HCT116 (cell line): ENCODE measurements at regions not wholly inside any gene's neighbourhood (a gene's known extent, or its start where the extent isn't known, plus 50 kb on each side); places are given as distances from the start of the nearest gene placed in this dataset.

Source experiments
- ATAC-seq: fragments of 200-7000 bp; cut with Tn5 transposase; 2 replicates; pipeline ENCODE4 v1.9.1; 2020; ENCODE audit warnings: mild to moderate bottlenecking, moderate library complexity
- BruUV-seq: library from RNA; stranded (reverse); fragments of 400-500 nt; replicated peaks from 2 replicates; lab custom pipeline; 2021; lab: Mats Ljungman, UMichigan
- CTCF ChIA-PET: fragments of 300-600 bp; sonication (Branson Sonifier 250); formaldehyde crosslinking; loops from one replicate; lab custom pipeline; 2021; ENCODE audit warnings: antibody characterized with exemption; lab: Charles Lee
- POLR2A ChIA-PET: fragments of 300-600, 350-600 bp; sonication (Branson Sonifier 250); formaldehyde crosslinking; loops from one replicate; lab custom pipeline; 2021; ENCODE audit warnings: antibody characterized with exemption; lab: Charles Lee
- RAD21 ChIA-PET, 2 experiments: fragments of 300-600 bp; sonication (Branson Sonifier 250); formaldehyde crosslinking; loops; one replicate each; lab custom pipeline; 2023; ENCODE audit warnings: low total read pairs in 2 of 2; ENCODE audit not compliant: uncharacterized antibody in 2 of 2, unreplicated experiment in 2 of 2, low non-redundant PET in 1 of 2; lab: Charles Lee
- DNase-seq: peaks from one replicate; pipeline ENCODE4 v3.0.0-alpha.2; 2010; ENCODE audit warnings: low read depth, low spot score
- H2AFZ ChIP-seq: fragments of 200-600 bp; shearing (Covaris generic), sonication (generic); 2 replicates; pipeline ENCODE4 v1.6.1; 2017; ENCODE audit warnings: low read depth, mixed run types, mixed read lengths, antibody characterized with exemption, low read length; ENCODE audit not compliant: poor library complexity, severe bottlenecking
- H3K27ac ChIP-seq: 2 replicates; pipeline ENCODE4 v1.5.1; 2012; ENCODE audit warnings: low read depth, low read length
- H3K27me3 ChIP-seq: fragments of 200-600 bp; sonication (generic); 2 replicates; pipeline ENCODE4 v1.6.1; 2016; ENCODE audit warnings: mixed run types, low read length, mixed read lengths; ENCODE audit not compliant: insufficient read depth
- H3K36me3 ChIP-seq, 2 experiments: fragments of 200-500 bp in 1 of 2; fragments of 200-600 bp in 1 of 2; sonication (Bioruptor generic) in 1 of 2; sonication (generic) in 1 of 2; 2 replicates each; pipeline versions ENCODE4 v1.5.1 to v1.6.1; 2014 to 2016; ENCODE audit warnings: low read length in 2 of 2, inconsistent platforms in 1 of 2, mixed read lengths in 1 of 2, mixed run types in 1 of 2; ENCODE audit not compliant: insufficient read depth in 2 of 2, control insufficient read depth in 1 of 2
- H3K4me1 ChIP-seq, 2 experiments: fragments of 200-600 bp in 1 of 2; sonication (generic) in 1 of 2; 2 replicates each; pipeline versions ENCODE4 v1.5.1 to v1.6.1; 2012 to 2017; ENCODE audit warnings: low read length in 2 of 2, inconsistent platforms in 1 of 2, mild to moderate bottlenecking in 1 of 2, mixed read lengths in 1 of 2, mixed run types in 1 of 2, moderate library complexity in 1 of 2; ENCODE audit not compliant: insufficient read depth in 2 of 2, control insufficient read depth in 1 of 2
- H3K4me2 ChIP-seq: fragments of 200-600 bp; sonication (generic); 2 replicates; pipeline ENCODE4 v1.6.1; 2017; ENCODE audit warnings: mixed run types, low read length, mixed read lengths
- H3K4me3 ChIP-seq, 2 experiments: fragments of 200-600 bp in 1 of 2; sonication (generic) in 1 of 2; replicated peaks in 1 of 2; 2 replicates each; pipeline ENCODE4 v1.5.1; 2011 to 2016; ENCODE audit warnings: low read length in 2 of 2, control low read depth in 1 of 2, low read depth in 1 of 2, mild to moderate bottlenecking in 1 of 2, mixed read lengths in 1 of 2, mixed run types in 1 of 2
- H3K79me2 ChIP-seq: fragments of 200-600 bp; sonication (generic); 2 replicates; pipeline ENCODE4 v1.6.1; 2017; ENCODE audit warnings: mild to moderate bottlenecking, mixed run types, low read length, moderate library complexity, mixed read lengths; ENCODE audit not compliant: insufficient read depth
- H3K9ac ChIP-seq: fragments of 200-600 bp; sonication (generic); 2 replicates; pipeline ENCODE4 v1.6.1; 2016; ENCODE audit warnings: low read length, mixed read lengths
- H3K9me2 ChIP-seq: fragments of 200-600 bp; sonication (generic), shearing (Covaris generic); 2 replicates; pipeline ENCODE4 v1.6.1; 2017; ENCODE audit warnings: mixed run types, mild to moderate bottlenecking, moderate library complexity; ENCODE audit not compliant: insufficient read depth
- H3K9me3 ChIP-seq, 2 experiments: fragments of 200-500 bp in 1 of 2; fragments of 200-600 bp in 1 of 2; sonication (Bioruptor generic) in 1 of 2; sonication (generic) in 1 of 2; 2 replicates each; pipeline ENCODE4 v1.6.1; 2014 to 2017; ENCODE audit warnings: low read length in 2 of 2, mixed read lengths in 2 of 2, inconsistent platforms in 1 of 2, low read depth in 1 of 2, mild to moderate bottlenecking in 1 of 2, mixed run types in 1 of 2, moderate library complexity in 1 of 2; ENCODE audit not compliant: control insufficient read depth in 1 of 2, insufficient read depth in 1 of 2
- H4K20me1 ChIP-seq: fragments of 200-600 bp; sonication (generic), shearing (Covaris generic); 2 replicates; pipeline ENCODE4 v1.6.1; 2017; ENCODE audit warnings: mixed run types, mild to moderate bottlenecking, moderate library complexity; ENCODE audit not compliant: insufficient read depth
- CBX3 ChIP-seq: IDR thresholded peaks from 2 replicates; pipeline ENCODE4 v1.6.1; 2012; ENCODE audit warnings: low read depth
- CEBPB ChIP-seq: IDR thresholded peaks from 2 replicates; pipeline ENCODE4 v1.6.1; 2012; ENCODE audit warnings: low read depth
- EGR1 ChIP-seq: IDR thresholded peaks from 2 replicates; pipeline ENCODE4 v1.6.1; 2012; ENCODE audit warnings: low read depth
- EZH2phosphoT487 ChIP-seq: fragments of 200-600 bp; IDR thresholded peaks from 2 replicates; pipeline ENCODE4 v1.6.1; 2018; ENCODE audit warnings: antibody characterized with exemption, borderline replicate concordance
- FOSL1 ChIP-seq: IDR thresholded peaks from 2 replicates; pipeline ENCODE4 v1.6.1; 2012; ENCODE audit warnings: low read depth
- JUND ChIP-seq: IDR thresholded peaks from 2 replicates; pipeline ENCODE4 v1.6.1; 2012
- POLR2A ChIP-seq: IDR thresholded peaks from 2 replicates; pipeline ENCODE4 v1.7.0; 2011; ENCODE audit warnings: borderline replicate concordance; ENCODE audit not compliant: insufficient read depth, insufficient read length; ENCODE audit errors: extremely low read depth
- POLR2AphosphoS5 ChIP-seq: IDR thresholded peaks from 2 replicates; pipeline ENCODE4 v1.6.1; 2011; ENCODE audit warnings: mild to moderate bottlenecking, low read depth, low read length, moderate library complexity
- SRF ChIP-seq: IDR thresholded peaks from 2 replicates; pipeline ENCODE4 v1.6.1; 2012; ENCODE audit warnings: low read depth
- TCF7L2 ChIP-seq: IDR thresholded peaks from 2 replicates; pipeline ENCODE4 v1.7.0; 2011; ENCODE audit warnings: borderline replicate concordance, inconsistent platforms; ENCODE audit not compliant: insufficient read depth, insufficient read length; ENCODE audit errors: extremely low read depth
- YY1 ChIP-seq: IDR thresholded peaks from 2 replicates; pipeline ENCODE4 v1.6.1; 2011; ENCODE audit warnings: low read length, low read depth, moderate library complexity, mild to moderate bottlenecking; ENCODE audit not compliant: insufficient replicate concordance; ENCODE audit errors: extremely low read depth
- ZNF274 ChIP-seq: fragments of 200-500 bp; sonication (Bioruptor generic); IDR thresholded peaks from 2 replicates; pipeline ENCODE4 v1.6.1; 2014; ENCODE audit warnings: mild to moderate bottlenecking, low read depth, low read length, inconsistent platforms
- intact Hi-C: fragments of 100-400 bp; cut with micrococcal nuclease; formaldehyde crosslinking; loops from 2 replicates; pipeline ENCODE4 v1.10.0; 2022
- TF ChIP-seq, protein P1 (sequence below): IDR thresholded peaks from 2 replicates; pipeline ENCODE4 v1.6.1; 2011; ENCODE audit warnings: mild to moderate bottlenecking, low read length, moderate library complexity; ENCODE audit not compliant: insufficient replicate concordance; ENCODE audit errors: extremely low read depth
- TF ChIP-seq, protein P2 (sequence below): IDR thresholded peaks from 2 replicates; pipeline ENCODE4 v1.6.1; 2012; ENCODE audit warnings: low read depth

DNA sequence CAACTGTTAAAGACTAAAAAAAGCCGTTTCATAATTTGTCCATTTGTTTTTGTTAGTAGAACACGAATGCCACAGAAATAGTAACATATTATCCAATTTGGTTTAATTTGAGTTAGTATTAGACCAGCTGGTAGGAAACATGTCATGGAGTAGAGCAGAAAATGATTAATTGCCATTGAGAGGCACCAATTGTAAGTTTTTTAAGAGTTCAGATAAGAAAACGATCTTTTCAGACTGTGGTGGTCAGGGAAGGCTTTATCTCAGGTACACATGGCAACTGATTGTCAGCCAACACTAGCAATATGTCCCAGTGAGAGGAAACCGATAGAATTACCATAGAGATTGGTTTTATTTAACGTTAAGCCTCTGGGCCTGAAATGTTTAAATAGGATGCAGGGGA lies 438.2 kb upstream of the MAP2 start:
- no peaks in the 10 kb centered on the region for H4K20me1 ChIP-seq
- no peaks in the 10 kb centered on the region for H3K9me3 ChIP-seq
- ChIA-PET POLR2A (no interaction called here), RAD21 (no interaction called here), CTCF (no interaction called here)
- no peaks in the 10 kb centered on the region for H3K36me3 ChIP-seq
- no peaks in the 10 kb centered on the region for H3K79me2 ChIP-seq
- no peak overlapping the region for H3K27ac ChIP-seq
- H3K9ac ChIP-seq: no peak overlapping the region
- BruUV-seq: no TSS peak
- H3K27me3 ChIP-seq: no peaks in the 10 kb centered on the region
- H3K4me1 ChIP-seq: no peaks in the 10 kb centered on the region; a peak in 1 of 4 replicates
- H3K4me3 ChIP-seq: no peak overlapping the region
- no peaks in the 10 kb centered on the region for H3K9me2 ChIP-seq
- no peak overlapping the region for H2AFZ ChIP-seq
- intact Hi-C loops: no loop called here
- TF ChIP-seq YY1 (no peak), EZH2phosphoT487 (no peak), ZNF274 (no peak), FOSL1 (no peak), TCF7L2 (no peak), SRF (no peak), CBX3 (no peak), EGR1 (no peak), CEBPB (no peak), POLR2A (no peak), JUND (no peak), POLR2AphosphoS5 (no peak)
- TF ChIP-seq, protein P1, sequence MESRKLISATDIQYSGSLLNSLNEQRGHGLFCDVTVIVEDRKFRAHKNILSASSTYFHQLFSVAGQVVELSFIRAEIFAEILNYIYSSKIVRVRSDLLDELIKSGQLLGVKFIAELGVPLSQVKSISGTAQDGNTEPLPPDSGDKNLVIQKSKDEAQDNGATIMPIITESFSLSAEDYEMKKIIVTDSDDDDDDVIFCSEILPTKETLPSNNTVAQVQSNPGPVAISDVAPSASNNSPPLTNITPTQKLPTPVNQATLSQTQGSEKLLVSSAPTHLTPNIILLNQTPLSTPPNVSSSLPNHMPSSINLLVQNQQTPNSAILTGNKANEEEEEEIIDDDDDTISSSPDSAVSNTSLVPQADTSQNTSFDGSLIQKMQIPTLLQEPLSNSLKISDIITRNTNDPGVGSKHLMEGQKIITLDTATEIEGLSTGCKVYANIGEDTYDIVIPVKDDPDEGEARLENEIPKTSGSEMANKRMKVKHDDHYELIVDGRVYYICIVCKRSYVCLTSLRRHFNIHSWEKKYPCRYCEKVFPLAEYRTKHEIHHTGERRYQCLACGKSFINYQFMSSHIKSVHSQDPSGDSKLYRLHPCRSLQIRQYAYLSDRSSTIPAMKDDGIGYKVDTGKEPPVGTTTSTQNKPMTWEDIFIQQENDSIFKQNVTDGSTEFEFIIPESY: no peak
- TF ChIP-seq, protein P2, sequence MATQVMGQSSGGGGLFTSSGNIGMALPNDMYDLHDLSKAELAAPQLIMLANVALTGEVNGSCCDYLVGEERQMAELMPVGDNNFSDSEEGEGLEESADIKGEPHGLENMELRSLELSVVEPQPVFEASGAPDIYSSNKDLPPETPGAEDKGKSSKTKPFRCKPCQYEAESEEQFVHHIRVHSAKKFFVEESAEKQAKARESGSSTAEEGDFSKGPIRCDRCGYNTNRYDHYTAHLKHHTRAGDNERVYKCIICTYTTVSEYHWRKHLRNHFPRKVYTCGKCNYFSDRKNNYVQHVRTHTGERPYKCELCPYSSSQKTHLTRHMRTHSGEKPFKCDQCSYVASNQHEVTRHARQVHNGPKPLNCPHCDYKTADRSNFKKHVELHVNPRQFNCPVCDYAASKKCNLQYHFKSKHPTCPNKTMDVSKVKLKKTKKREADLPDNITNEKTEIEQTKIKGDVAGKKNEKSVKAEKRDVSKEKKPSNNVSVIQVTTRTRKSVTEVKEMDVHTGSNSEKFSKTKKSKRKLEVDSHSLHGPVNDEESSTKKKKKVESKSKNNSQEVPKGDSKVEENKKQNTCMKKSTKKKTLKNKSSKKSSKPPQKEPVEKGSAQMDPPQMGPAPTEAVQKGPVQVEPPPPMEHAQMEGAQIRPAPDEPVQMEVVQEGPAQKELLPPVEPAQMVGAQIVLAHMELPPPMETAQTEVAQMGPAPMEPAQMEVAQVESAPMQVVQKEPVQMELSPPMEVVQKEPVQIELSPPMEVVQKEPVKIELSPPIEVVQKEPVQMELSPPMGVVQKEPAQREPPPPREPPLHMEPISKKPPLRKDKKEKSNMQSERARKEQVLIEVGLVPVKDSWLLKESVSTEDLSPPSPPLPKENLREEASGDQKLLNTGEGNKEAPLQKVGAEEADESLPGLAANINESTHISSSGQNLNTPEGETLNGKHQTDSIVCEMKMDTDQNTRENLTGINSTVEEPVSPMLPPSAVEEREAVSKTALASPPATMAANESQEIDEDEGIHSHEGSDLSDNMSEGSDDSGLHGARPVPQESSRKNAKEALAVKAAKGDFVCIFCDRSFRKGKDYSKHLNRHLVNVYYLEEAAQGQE: no peak
- no peak overlapping the region for H3K4me2 ChIP-seq
- DNase-seq (no peak), ATAC-seq (no peak)
